ENCODE measurements at regions not wholly inside any gene's neighbourhood (a gene's known extent, or its start where the extent isn't known, plus 50 kb on each side); places are given as distances from the start of the nearest gene placed in this dataset.
"Not testable (repeated sequence)": the region's sequence is repeated elsewhere in the genome, so short reads cannot be mapped to it uniquely, and the experiment has no call there.

DNA sequence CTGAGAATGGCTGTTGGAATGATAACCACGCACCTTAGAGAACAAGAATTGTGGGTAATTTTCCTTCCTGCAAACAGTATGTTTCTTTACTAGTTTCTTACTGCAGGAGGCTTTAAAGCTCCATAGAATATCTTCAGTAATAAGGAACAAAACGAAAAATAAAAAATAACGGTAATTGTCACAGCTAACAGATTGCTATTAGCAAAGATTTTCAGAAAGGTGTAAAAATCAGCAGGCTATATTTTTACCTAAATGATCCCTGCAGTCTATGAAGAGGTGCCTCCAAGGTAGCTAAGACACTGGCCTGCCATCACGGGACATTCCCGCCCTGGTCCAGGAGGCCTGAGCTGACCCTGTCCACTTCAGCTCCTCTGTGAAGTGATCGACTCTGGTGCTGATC lies 127.6 kb upstream of the KCNJ18 start:
- TF ChIP-seq, protein P1, sequence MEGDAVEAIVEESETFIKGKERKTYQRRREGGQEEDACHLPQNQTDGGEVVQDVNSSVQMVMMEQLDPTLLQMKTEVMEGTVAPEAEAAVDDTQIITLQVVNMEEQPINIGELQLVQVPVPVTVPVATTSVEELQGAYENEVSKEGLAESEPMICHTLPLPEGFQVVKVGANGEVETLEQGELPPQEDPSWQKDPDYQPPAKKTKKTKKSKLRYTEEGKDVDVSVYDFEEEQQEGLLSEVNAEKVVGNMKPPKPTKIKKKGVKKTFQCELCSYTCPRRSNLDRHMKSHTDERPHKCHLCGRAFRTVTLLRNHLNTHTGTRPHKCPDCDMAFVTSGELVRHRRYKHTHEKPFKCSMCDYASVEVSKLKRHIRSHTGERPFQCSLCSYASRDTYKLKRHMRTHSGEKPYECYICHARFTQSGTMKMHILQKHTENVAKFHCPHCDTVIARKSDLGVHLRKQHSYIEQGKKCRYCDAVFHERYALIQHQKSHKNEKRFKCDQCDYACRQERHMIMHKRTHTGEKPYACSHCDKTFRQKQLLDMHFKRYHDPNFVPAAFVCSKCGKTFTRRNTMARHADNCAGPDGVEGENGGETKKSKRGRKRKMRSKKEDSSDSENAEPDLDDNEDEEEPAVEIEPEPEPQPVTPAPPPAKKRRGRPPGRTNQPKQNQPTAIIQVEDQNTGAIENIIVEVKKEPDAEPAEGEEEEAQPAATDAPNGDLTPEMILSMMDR (IDR thresholded peaks at IDR 0.05) = not testable (repeated sequence)
- TF ChIP-seq POLR2A (IDR thresholded peaks at IDR 0.05) = not testable (repeated sequence)

Data from heart left ventricle (tissue), 13 donors.